ENCODE measurements at regions not wholly inside any gene's neighbourhood (a gene's known extent, or its start where the extent isn't known, plus 50 kb on each side); places are given as distances from the start of the nearest gene placed in this dataset.

GRCh38 chr22:44427611-44428470 lies 70.2 kb downstream of the RTL6 start:
- TF ChIP-seq, protein P1, sequence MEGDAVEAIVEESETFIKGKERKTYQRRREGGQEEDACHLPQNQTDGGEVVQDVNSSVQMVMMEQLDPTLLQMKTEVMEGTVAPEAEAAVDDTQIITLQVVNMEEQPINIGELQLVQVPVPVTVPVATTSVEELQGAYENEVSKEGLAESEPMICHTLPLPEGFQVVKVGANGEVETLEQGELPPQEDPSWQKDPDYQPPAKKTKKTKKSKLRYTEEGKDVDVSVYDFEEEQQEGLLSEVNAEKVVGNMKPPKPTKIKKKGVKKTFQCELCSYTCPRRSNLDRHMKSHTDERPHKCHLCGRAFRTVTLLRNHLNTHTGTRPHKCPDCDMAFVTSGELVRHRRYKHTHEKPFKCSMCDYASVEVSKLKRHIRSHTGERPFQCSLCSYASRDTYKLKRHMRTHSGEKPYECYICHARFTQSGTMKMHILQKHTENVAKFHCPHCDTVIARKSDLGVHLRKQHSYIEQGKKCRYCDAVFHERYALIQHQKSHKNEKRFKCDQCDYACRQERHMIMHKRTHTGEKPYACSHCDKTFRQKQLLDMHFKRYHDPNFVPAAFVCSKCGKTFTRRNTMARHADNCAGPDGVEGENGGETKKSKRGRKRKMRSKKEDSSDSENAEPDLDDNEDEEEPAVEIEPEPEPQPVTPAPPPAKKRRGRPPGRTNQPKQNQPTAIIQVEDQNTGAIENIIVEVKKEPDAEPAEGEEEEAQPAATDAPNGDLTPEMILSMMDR (IDR thresholded peaks at IDR 0.05; ENCODE audit: insufficient read depth, low read depth, low read length, missing control alignments), result no peak
- H3K4me3 ChIP-seq (ENCODE audit: low read length), result no peak overlapping the region
- DNase-seq (ENCODE audit: low read depth), result no peak

- TF ChIP-seq, protein P1 (IDR thresholded peaks at IDR 0.05; ENCODE audit: insufficient read depth, low read depth, low read length, missing control alignments), result no peak
- DNase-seq (ENCODE audit: low read depth), result no peak
- no peak overlapping the region for H3K4me3 ChIP-seq (ENCODE audit: low read length)
Observed at GRCh38 chr22:44426981-44427380, 71.1 kb downstream of the RTL6 start.

DNA sequence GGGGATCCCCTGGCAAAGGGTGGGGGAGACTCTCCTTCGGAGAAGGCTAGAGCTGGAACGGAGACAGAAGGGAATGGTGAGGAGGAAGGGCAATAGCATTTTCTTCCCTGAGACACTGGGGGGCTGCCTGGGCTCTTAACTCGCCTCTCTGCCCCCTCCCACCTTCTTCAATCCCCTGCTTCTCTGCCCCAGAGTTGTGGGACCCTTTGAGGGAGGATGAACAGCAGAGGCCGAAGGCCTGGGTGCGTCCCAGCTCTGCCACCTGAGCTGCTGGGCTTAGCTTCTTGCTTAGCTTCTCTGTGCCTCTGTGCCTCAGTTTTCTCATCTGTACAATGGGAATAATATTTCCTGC lies 72.4 kb downstream of the RTL6 start:
- H3K4me3 ChIP-seq (ENCODE audit: low read length), result no peak overlapping the region
- no peak for DNase-seq (ENCODE audit: low read depth)
- TF ChIP-seq, protein P1 (IDR thresholded peaks at IDR 0.05; ENCODE audit: insufficient read depth, low read depth, low read length, missing control alignments), result no peak

DNA sequence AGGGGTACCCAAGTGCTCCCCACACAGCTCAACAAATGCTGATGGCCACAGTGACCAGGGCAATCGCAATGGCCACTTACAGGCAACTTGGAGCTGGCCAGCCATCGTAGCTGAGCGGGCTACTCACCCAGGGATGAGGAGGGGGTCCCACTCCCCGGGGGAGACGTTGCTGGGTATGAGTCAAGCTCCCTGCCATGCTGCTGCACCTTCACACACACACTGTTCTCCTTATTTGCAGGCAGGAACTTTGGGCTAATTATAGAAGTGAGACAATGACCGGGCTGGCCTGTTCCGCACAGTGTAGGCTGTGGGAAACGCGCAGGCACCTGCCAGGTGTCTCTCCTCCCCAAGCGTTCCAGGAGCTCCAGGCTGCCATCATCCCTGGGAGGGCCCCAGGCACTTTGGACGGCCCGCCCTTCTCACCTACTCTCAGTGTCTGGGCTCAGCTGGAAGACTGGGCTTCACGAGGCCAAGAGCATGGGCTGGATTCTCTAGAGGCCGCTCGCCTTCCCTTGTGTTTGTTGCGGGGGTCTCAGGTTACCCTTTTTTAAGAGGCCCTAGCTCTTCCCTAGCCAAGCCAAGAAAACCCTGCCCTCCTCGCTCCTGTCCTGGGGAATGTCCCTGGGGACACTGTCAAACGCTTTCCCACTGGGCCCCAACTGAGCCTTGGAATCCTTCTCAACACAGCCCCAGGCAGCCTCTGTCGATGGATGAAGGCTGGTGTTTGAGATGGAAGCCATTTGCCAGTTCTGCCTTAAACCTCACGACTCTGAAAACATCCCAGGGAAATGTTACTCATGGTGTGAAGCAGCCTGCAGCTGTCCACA lies 73.0 kb downstream of the RTL6 start:
- TF ChIP-seq, protein P1 (IDR thresholded peaks at IDR 0.05; ENCODE audit: insufficient read depth, low read depth, low read length, missing control alignments), result no peak
- no peak overlapping the region for H3K4me3 ChIP-seq (ENCODE audit: low read length)
- no peak for DNase-seq (ENCODE audit: low read depth)

- TF ChIP-seq, protein P1 (IDR thresholded peaks at IDR 0.05; ENCODE audit: insufficient read depth, low read depth, low read length, missing control alignments), result no peak
- no peak for DNase-seq (ENCODE audit: low read depth)
Observed at GRCh38 chr22:44424359-44424682, 73.7 kb downstream of the RTL6 start.

DNA sequence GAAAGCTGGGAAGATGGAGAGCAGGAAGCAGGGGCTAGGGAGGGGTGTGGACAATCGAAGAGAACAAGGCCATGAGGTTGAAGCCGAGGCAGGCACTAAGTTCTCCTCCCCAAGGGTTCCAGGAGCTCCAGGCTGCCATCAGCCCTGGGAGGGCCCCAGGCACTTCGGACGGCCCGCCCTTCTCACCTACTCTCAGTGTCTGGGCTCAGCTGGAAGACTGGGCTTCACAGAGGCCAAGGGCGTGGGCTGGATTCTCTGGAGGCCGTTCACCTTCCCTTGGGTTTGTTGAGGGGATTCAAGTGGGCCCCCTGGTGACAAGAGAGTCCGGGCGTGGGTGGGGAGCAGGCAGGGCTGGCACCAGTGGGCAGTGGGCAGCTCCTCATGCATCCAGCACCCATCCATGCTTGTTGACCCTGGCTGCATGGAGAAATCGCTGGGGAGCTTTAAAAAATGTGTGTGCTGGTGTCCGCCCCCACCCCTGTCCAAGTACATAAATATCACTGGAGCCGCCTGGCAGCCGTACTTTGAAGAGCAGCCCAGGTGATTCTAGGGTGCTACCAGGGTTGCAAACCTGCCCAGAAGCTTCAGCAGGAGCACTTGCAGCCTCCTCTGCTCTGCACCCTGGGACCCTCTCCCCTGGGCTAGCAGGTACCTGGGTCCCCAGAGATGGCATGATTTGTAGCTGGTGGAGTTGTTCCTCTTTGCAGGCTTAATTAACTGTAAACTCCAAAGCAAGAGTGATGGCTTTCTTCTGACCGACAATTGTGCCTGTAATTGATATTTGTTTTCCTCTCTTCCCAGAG lies 74.3 kb downstream of the RTL6 start:
- TF ChIP-seq, protein P1 (IDR thresholded peaks at IDR 0.05; ENCODE audit: insufficient read depth, low read depth, low read length, missing control alignments), result no peak
- DNase-seq (ENCODE audit: low read depth), result no peak
- H3K4me3 ChIP-seq (ENCODE audit: low read length), result no peak overlapping the region

More at GRCh38 chr22:44424359-44424682, 73.7 kb downstream of the RTL6 start:
- H3K4me3 ChIP-seq (ENCODE audit: low read length), result no peak overlapping the region
